GM06990 (cell line): ENCODE measurements at regions not wholly inside any gene's neighbourhood (a gene's known extent, or its start where the extent isn't known, plus 50 kb on each side); places are given as distances from the start of the nearest gene placed in this dataset.

Source experiments
- DNase-seq: peaks from one replicate; pipeline ENCODE4 v3.0.0-alpha.2; 2011; ENCODE audit not compliant: insufficient read length; ENCODE audit errors: extremely low read depth
- H3K27me3 ChIP-seq: replicated peaks from 2 replicates; pipeline ENCODE4 v1.6.0; 2011; ENCODE audit warnings: low read length; ENCODE audit not compliant: control insufficient read depth, insufficient read depth
- H3K36me3 ChIP-seq: 2 replicates; pipeline ENCODE4 v1.5.1; 2011; ENCODE audit warnings: low read length; ENCODE audit not compliant: control insufficient read depth, insufficient read depth
- H3K4me3 ChIP-seq: replicated peaks from 2 replicates; pipeline ENCODE4 v1.5.1; 2011; ENCODE audit warnings: low read depth, mild to moderate bottlenecking, control low read depth, low read length
- TF ChIP-seq, protein P1 (sequence below): IDR thresholded peaks from 2 replicates; pipeline ENCODE4 v1.5.1; 2011; ENCODE audit warnings: low read length, control low read depth, mild to moderate bottlenecking, inconsistent platforms; ENCODE audit not compliant: insufficient read depth, poor library complexity, severe bottlenecking

GRCh38 chr10:8477300-8477699 is 422.8 kb downstream of the GATA3 start:
- H3K36me3 ChIP-seq, result no peaks in the 10 kb centered on the region
- TF ChIP-seq, protein P1, sequence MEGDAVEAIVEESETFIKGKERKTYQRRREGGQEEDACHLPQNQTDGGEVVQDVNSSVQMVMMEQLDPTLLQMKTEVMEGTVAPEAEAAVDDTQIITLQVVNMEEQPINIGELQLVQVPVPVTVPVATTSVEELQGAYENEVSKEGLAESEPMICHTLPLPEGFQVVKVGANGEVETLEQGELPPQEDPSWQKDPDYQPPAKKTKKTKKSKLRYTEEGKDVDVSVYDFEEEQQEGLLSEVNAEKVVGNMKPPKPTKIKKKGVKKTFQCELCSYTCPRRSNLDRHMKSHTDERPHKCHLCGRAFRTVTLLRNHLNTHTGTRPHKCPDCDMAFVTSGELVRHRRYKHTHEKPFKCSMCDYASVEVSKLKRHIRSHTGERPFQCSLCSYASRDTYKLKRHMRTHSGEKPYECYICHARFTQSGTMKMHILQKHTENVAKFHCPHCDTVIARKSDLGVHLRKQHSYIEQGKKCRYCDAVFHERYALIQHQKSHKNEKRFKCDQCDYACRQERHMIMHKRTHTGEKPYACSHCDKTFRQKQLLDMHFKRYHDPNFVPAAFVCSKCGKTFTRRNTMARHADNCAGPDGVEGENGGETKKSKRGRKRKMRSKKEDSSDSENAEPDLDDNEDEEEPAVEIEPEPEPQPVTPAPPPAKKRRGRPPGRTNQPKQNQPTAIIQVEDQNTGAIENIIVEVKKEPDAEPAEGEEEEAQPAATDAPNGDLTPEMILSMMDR, result no peak
- no peak for DNase-seq
- H3K4me3 ChIP-seq, result no peak overlapping the region
- no peaks in the 10 kb centered on the region for H3K27me3 ChIP-seq

GRCh38 chr10:8481718-8482504 is 427.4 kb downstream of the GATA3 start:
- Histone ChIP-seq H3K4me3 (no peak overlapping the region), H3K27me3 (no peaks in the 10 kb centered on the region)

DNA sequence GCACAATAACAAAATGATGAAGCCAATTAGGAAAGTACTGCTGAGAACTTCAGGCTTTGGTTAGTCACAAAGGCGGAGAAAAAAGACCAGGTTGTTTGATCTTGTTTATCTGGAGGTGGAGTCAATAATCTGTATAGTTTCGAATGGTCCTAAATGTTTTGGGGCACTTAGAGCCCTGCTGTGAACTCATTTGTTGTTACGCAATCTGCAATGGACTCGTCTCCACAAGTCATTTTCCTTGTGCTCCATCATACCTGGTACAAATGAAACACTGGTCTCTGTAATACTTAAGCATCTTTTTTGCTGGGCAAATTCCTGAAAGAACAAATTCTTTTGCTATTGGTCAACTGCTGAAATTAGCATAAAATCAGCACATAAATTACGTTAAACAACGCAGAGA is 430.5 kb downstream of the GATA3 start:
- no peaks in the 10 kb centered on the region for H3K36me3 ChIP-seq
- TF ChIP-seq, protein P1, result no peak
- no peak for DNase-seq
- no peaks in the 10 kb centered on the region for H3K27me3 ChIP-seq
- no peak overlapping the region for H3K4me3 ChIP-seq

More at GRCh38 chr10:8481718-8482504, 427.4 kb downstream of the GATA3 start:
- H3K36me3 ChIP-seq, result no peaks in the 10 kb centered on the region
- DNase-seq, result no peak
- TF ChIP-seq, protein P1, result no peak

DNA sequence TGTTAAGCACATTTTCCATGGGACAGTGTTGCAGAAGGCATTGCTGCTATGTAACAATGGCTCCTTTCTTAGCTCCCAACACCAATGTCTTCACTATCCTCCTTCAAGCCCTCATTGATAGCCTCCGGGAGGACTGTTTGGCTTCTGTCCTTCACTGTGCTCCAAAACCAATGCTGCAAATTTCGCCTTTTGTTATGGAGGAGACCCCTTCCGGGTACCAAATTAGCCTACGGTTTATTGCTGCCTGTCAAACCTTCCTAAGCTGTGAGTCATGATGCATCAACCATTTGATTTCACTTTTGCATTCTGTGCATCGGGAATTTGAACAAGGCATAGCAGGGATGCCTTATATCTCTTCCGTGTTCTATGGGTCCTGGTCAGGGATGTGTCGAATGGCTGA is 432.9 kb downstream of the GATA3 start:
- H3K4me3 ChIP-seq, result no peak overlapping the region
- no peaks in the 10 kb centered on the region for H3K36me3 ChIP-seq
- no peak for DNase-seq
- TF ChIP-seq, protein P1, result no peak
- no peaks in the 10 kb centered on the region for H3K27me3 ChIP-seq

DNA sequence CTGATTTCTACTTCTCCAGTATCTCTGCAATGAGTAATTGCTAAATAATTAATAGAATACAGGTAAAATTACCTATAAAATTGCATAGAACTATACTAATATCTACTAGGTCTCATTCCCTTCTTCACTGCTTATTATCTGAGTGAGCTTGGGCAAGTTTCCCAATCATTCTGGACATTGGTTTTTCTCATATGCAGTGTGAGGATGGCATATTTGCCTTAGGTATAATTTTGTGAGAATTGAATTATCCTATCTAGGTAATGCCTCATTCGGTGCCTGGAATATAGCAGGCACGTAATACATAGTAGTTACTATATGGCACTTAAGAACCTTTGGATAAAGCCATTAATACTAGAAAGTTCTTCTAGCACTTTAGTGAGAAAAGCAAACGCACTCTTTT is 434.7 kb downstream of the GATA3 start:
- no peak for DNase-seq
- Histone ChIP-seq H3K4me3 (no peak overlapping the region), H3K36me3 (no peaks in the 10 kb centered on the region), H3K27me3 (no peaks in the 10 kb centered on the region)
- TF ChIP-seq, protein P1, result no peak
